Fibroblast of villous mesenchyme (primary cell): ENCODE measurements at regions not wholly inside any gene's neighbourhood (a gene's known extent, or its start where the extent isn't known, plus 50 kb on each side); places are given as distances from the start of the nearest gene placed in this dataset.

Experiments used
- DNase-seq: peaks from one replicate; pipeline ENCODE4 v3.0.0-alpha.2; 2010; ENCODE audit warnings: low read depth
- H3K4me3 ChIP-seq: 2 replicates; pipeline ENCODE4 v1.5.1; 2011; ENCODE audit warnings: low read depth, mild to moderate bottlenecking, low read length
- TF ChIP-seq, protein P1 (sequence below): IDR thresholded peaks from 2 replicates; pipeline ENCODE4 v1.5.1; 2012; ENCODE audit warnings: low read depth, mild to moderate bottlenecking, low read length; ENCODE audit not compliant: insufficient read depth

DNA sequence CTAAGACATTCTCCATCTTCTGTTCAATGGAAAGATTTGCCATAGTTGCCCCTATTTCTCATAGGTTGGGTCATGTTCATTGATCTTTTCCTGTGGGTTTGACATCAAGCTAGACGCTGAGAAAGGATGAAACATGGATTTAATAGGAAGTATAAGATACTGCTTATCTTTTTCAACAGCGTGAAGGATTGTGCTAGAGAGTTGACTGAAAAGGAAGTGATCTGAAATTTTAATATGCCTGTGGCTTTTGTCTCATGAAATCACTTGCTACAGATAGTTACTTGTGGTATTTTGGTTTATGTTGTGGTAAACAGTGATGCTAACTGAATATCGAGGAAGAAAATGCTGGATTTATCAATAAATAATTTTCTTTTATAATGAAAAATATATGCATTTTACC is 442.9 kb downstream of the EDEM1 start:
- H3K4me3 ChIP-seq: no peak overlapping the region
- TF ChIP-seq, protein P1, sequence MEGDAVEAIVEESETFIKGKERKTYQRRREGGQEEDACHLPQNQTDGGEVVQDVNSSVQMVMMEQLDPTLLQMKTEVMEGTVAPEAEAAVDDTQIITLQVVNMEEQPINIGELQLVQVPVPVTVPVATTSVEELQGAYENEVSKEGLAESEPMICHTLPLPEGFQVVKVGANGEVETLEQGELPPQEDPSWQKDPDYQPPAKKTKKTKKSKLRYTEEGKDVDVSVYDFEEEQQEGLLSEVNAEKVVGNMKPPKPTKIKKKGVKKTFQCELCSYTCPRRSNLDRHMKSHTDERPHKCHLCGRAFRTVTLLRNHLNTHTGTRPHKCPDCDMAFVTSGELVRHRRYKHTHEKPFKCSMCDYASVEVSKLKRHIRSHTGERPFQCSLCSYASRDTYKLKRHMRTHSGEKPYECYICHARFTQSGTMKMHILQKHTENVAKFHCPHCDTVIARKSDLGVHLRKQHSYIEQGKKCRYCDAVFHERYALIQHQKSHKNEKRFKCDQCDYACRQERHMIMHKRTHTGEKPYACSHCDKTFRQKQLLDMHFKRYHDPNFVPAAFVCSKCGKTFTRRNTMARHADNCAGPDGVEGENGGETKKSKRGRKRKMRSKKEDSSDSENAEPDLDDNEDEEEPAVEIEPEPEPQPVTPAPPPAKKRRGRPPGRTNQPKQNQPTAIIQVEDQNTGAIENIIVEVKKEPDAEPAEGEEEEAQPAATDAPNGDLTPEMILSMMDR: no peak
- DNase-seq: no peak

DNA sequence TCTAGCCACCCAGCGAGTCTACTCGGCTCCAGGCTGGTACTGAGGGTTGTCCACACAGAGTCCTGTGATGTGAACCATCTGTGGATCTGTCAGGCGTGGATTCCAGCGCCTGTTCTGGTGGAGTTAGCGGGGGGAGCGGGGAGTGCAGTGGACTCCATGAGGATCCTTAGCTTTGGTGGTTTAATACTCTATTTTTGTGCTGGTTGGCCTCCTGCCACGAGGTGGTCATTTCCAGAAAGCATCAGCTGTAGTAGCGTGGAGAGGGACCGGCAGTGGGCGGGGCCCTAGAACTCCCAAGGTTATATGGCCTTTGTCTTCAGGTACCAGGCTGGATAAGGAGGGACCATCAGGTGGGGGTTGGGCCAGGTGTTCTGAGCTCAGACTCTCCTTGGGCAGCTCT is 446.5 kb downstream of the EDEM1 start:
- DNase-seq: no peak
- no peak overlapping the region for H3K4me3 ChIP-seq
- TF ChIP-seq, protein P1: no peak

DNA sequence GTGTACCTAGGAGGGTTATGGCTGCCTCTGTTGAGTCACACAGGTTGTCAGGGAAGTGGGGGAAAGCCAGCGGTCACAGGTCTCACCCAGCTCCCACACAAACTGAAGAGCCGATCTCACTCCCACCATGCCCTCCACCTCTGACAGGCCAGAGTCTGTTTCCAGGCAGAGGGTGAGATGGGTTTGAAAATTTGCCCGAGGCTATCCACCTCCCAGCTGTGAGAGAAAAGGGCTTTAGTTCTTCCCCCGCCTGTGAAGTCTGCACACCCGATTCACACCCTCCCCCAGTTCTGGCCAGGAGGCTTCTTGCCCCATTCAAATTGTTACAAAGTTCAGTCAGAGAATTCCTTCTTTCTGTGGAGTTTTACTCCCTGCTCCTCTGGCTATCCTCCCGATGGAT is 446.9 kb downstream of the EDEM1 start:
- H3K4me3 ChIP-seq: no peak overlapping the region
- no peak for DNase-seq
- TF ChIP-seq, protein P1: no peak

DNA sequence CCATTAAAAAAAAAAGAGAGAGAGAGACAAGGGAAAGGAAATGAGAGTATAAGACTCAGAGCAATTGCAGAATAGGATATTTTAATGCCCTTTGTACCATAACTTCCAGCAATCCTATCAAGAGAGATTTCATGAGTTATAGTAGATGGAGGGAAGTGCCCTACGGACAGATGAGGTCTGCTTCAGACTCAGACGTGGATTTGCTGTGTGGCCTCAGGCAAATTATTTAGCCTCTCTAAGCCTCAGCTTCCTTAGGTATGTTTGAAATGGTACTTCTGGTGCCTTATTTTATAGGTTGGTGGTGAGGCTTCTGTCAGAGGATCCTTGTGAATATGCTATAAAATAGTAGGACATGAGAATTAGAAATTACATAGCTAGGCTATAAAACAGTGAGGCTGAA is 448.2 kb downstream of the EDEM1 start:
- DNase-seq: no peak
- TF ChIP-seq, protein P1: no peak
- H3K4me3 ChIP-seq: no peak overlapping the region

DNA sequence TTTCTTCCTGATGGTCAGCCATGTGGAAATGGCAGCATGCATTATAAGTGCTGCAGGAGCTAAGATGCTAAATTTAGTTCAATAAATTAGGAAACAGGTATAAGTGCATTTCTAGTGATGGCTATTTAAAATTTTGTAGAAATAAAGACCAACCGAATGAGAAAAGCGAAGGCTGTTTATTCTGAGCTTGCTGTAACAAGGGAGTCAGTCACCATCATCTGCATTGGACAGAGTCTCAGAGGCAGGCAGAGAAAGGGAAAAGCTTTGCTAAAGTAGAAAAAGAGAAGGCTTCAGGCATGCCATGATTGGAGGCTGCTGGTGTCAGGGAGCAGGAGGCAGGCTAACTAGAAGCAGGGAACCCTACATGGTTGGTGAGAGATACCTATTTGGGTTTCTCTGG is 451.0 kb downstream of the EDEM1 start:
- TF ChIP-seq, protein P1: no peak
- DNase-seq: no peak

DNA sequence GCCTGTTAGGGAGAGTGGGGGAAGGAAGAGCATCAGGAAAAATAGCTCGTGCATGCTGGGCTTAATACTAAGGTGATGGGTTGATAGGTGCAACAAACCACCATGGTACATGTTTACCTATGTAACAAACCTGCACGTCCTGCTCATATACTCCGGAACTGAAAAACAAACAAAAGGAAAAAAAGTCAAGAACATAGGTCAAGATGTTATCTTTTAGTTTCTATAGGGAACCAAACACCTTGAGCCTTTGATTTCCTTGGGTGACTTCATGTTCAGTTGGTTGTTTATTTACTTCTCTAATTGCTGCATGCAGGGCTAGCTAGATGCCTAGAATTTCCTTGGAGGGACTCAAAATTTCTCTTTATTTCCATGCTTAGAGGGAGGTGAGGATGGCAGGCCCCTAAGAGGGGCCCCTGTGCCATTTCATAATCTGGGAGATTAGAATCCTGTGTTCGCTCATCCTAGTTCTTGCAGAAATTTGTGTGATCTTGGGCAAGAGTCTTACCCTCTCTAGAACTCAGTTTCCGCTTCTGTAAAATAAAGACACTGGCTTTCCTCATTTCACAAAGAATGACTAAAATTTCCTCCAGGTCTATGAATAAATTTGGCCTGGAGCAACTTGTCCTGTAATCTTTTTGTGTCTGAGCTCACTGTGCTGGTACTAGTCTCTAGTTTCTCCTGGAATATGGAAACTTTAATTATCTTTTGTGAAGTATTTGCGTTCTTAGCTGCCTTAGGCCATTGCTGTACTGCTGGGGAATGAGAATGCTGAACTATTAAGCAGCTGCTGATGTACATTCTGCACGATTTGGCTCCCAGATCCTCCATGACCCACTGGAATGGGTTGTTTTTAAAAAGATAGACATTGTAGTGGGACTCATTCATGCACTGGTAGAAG is 457.5 kb downstream of the EDEM1 start:
- no peak overlapping the region for H3K4me3 ChIP-seq
- TF ChIP-seq, protein P1: no peak
- DNase-seq: no peak

More for the DNA sequence above, 451.0 kb downstream of the EDEM1 start:
- H3K4me3 ChIP-seq: no peak overlapping the region
